ENCODE measurements at regions not wholly inside any gene's neighbourhood (a gene's known extent, or its start where the extent isn't known, plus 50 kb on each side); places are given as distances from the start of the nearest gene placed in this dataset.

GRCh38 chr3:124591699-124592098, 138.6 kb upstream of the UMPS start:
- intact Hi-C loops (cut with micrococcal nuclease; ENCODE audit: unreplicated experiment) = no loop called here
- in situ Hi-C loops (cut with HindIII; ENCODE audit: low pct_unique_long_range_greater_than_20kb, low sequenced_read_pairs) = no loop called here
- Histone ChIP-seq H3K27me3 (ENCODE audit: control insufficient read depth, insufficient read depth, low read length) (peaks cover 17% of the 10 kb centered on the region), H3K27ac (ENCODE audit: low read length) (no peak overlapping the region), H3K9me3 (ENCODE audit: control insufficient read depth, insufficient read depth, low read depth, low read length) (no peaks in the 10 kb centered on the region), H3K36me3 (ENCODE audit: control insufficient read depth, insufficient read depth, low read length) (no peaks in the 10 kb centered on the region), H3K4me3 (ENCODE audit: low read depth in 2 of 2, low read length in 2 of 2) (no peak overlapping the region), H3K4me1 (ENCODE audit: control insufficient read depth, insufficient read depth, low read length) (no peaks in the 10 kb centered on the region)
- DNase-seq (ENCODE audit: low read depth, low spot score) = no peak
- TF ChIP-seq POLR2AphosphoS5 (IDR thresholded peaks at IDR 0.05; ENCODE audit: low read depth, low read length) (no peak), CTCF (IDR thresholded peaks at IDR 0.05) (no peak), SIN3A (IDR thresholded peaks at IDR 0.05; ENCODE audit: borderline replicate concordance, insufficient read depth, low read depth, low read length) (no peak), TCF7L2 (IDR thresholded peaks at IDR 0.05; ENCODE audit: low read depth, low read length) (no peak), REST (IDR thresholded peaks at IDR 0.05; ENCODE audit: insufficient read depth in 1 of 2, low read depth in 2 of 2, low read length in 1 of 2) (no peak)
- ATAC-seq = no peak
- ChIA-PET POLR2A (no interaction called here), CTCF (no interaction called here)
- BruUV-seq (replicated peaks) = no TSS peak

GRCh38 chr3:124592658-124593441, 137.4 kb upstream of the UMPS start:
- DNase-seq (ENCODE audit: low read depth, low spot score) (no peak), ATAC-seq (no peak)
- BruUV-seq (replicated peaks) = no TSS peak
- in situ Hi-C loops (cut with HindIII; ENCODE audit: low pct_unique_long_range_greater_than_20kb, low sequenced_read_pairs) = no loop called here
- ChIA-PET CTCF (no interaction called here), POLR2A (no interaction called here)
- Histone ChIP-seq H3K27me3 (ENCODE audit: control insufficient read depth, insufficient read depth, low read length) (peaks cover 14% of the 10 kb centered on the region), H3K9me3 (ENCODE audit: control insufficient read depth, insufficient read depth, low read depth, low read length) (no peaks in the 10 kb centered on the region), H3K36me3 (ENCODE audit: control insufficient read depth, insufficient read depth, low read length) (no peaks in the 10 kb centered on the region), H3K4me3 (ENCODE audit: low read depth in 2 of 2, low read length in 2 of 2) (no peak overlapping the region), H3K4me1 (ENCODE audit: control insufficient read depth, insufficient read depth, low read length) (no peaks in the 10 kb centered on the region), H3K27ac (ENCODE audit: low read length) (no peak overlapping the region)
- no peak for TF ChIP-seq CTCF (IDR thresholded peaks at IDR 0.05)
- no peak for TF ChIP-seq SIN3A (IDR thresholded peaks at IDR 0.05; ENCODE audit: borderline replicate concordance, insufficient read depth, low read depth, low read length)
- no peak for TF ChIP-seq TCF7L2 (IDR thresholded peaks at IDR 0.05; ENCODE audit: low read depth, low read length)
- TF ChIP-seq POLR2AphosphoS5 (IDR thresholded peaks at IDR 0.05; ENCODE audit: low read depth, low read length) = no peak
- intact Hi-C loops (cut with micrococcal nuclease; ENCODE audit: unreplicated experiment) = no loop called here
